Left hindlimb (tissue), 1 donor: ENCODE measurements at regions not wholly inside any gene's neighbourhood (a gene's known extent, or its start where the extent isn't known, plus 50 kb on each side); places are given as distances from the start of the nearest gene placed in this dataset.

Experiments used
- DNase-seq: peaks from one replicate; pipeline ENCODE4 v3.0.0-alpha.2; 2018

- DNase-seq, result no peak
These were observed 1237.1 kb downstream of the FAM181B start for GRCh38 chr11:81496601-81497000.

- no peak for DNase-seq
These were observed 1237.9 kb downstream of the FAM181B start for GRCh38 chr11:81495699-81496292.

- no peak for DNase-seq
These were observed 1239.2 kb downstream of the FAM181B start for GRCh38 chr11:81494431-81494830.

GRCh38 chr11:81492923-81493445, 1240.7 kb downstream of the FAM181B start:
- no peak for DNase-seq

- DNase-seq, result no peak
These were observed 1246.6 kb downstream of the FAM181B start for GRCh38 chr11:81487109-81487508.

GRCh38 chr11:81484196-81484595, 1249.5 kb downstream of the FAM181B start:
- no peak for DNase-seq

GRCh38 chr11:81477277-81477676, 1256.4 kb downstream of the FAM181B start:
- no peak for DNase-seq

GRCh38 chr11:81476345-81476744, 1257.3 kb downstream of the FAM181B start:
- no peak for DNase-seq

GRCh38 chr11:81472646-81473045, 1261.0 kb downstream of the FAM181B start:
- no peak for DNase-seq

- DNase-seq, result no peak
These were observed 1263.2 kb downstream of the FAM181B start for GRCh38 chr11:81470446-81470845.

GRCh38 chr11:81459766-81460306, 1273.8 kb downstream of the FAM181B start:
- no peak for DNase-seq

- DNase-seq, result no peak
These were observed 1284.0 kb downstream of the FAM181B start for GRCh38 chr11:81449588-81450156.

GRCh38 chr11:81444297-81444696, 1289.4 kb downstream of the FAM181B start:
- DNase-seq, result no peak

- no peak for DNase-seq
These were observed 1301.3 kb downstream of the FAM181B start for GRCh38 chr11:81432333-81432732.

GRCh38 chr11:81424822-81425221, 1308.8 kb downstream of the FAM181B start:
- DNase-seq, result no peak

GRCh38 chr11:81422402-81422801, 1311.3 kb downstream of the FAM181B start:
- no peak for DNase-seq

GRCh38 chr11:81421251-81421860, 1312.3 kb downstream of the FAM181B start:
- no peak for DNase-seq

- DNase-seq, result no peak
These were observed 1312.9 kb downstream of the FAM181B start for GRCh38 chr11:81420668-81421250.

GRCh38 chr11:81397316-81397715, 1336.3 kb downstream of the FAM181B start:
- DNase-seq, result no peak

GRCh38 chr11:81394311-81394710, 1339.4 kb downstream of the FAM181B start:
- DNase-seq, result no peak

- DNase-seq, result no peak
These were observed 1345.3 kb downstream of the FAM181B start for GRCh38 chr11:81388326-81388725.

- peak; percentile 27 for DNase-seq
These were observed 1353.3 kb downstream of the FAM181B start for GRCh38 chr11:81380395-81380794.

GRCh38 chr11:81377418-81377817, 1356.2 kb downstream of the FAM181B start:
- DNase-seq, result no peak

- no peak for DNase-seq
These were observed 1359.7 kb downstream of the FAM181B start for GRCh38 chr11:81373986-81374385.
